ENCODE measurements at regions not wholly inside any gene's neighbourhood (a gene's known extent, or its start where the extent isn't known, plus 50 kb on each side); places are given as distances from the start of the nearest gene placed in this dataset.
A peak's percentile ranks its signal among the peaks of the same experiment; 100 is the strongest.

DNA sequence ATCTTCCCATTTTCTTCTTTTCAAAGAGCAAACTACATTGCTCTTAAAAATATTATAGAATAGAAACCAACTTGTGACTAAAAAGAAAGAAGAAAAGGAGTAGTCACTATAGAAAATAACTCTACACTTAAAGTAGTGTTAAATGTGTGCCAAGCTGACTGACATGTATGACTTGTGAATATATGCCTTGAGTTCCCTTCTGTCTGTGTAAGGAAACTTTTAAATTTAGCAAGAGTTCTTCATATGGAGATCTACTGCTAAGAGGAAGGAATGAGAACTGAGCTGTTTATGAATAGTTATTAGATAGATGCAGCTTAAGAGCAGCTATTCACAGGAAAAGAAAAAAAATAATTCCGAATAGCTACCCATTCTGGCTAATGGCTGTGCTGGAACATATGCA, 1221.7 kb upstream of the ZEB2 start:
- H3K4me3 ChIP-seq (ENCODE audit: low read depth, low read length) = no peak overlapping the region
- TF ChIP-seq, protein P1, sequence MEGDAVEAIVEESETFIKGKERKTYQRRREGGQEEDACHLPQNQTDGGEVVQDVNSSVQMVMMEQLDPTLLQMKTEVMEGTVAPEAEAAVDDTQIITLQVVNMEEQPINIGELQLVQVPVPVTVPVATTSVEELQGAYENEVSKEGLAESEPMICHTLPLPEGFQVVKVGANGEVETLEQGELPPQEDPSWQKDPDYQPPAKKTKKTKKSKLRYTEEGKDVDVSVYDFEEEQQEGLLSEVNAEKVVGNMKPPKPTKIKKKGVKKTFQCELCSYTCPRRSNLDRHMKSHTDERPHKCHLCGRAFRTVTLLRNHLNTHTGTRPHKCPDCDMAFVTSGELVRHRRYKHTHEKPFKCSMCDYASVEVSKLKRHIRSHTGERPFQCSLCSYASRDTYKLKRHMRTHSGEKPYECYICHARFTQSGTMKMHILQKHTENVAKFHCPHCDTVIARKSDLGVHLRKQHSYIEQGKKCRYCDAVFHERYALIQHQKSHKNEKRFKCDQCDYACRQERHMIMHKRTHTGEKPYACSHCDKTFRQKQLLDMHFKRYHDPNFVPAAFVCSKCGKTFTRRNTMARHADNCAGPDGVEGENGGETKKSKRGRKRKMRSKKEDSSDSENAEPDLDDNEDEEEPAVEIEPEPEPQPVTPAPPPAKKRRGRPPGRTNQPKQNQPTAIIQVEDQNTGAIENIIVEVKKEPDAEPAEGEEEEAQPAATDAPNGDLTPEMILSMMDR (IDR thresholded peaks at IDR 0.05; ENCODE audit: insufficient read depth, low read length, severe bottlenecking) = no peak
- FAIRE-seq (no peak), DNase-seq (ENCODE audit: low read depth) (no peak)
- H3K36me3 ChIP-seq (ENCODE audit: control insufficient read depth, insufficient read depth, low read length) = no peaks in the 10 kb centered on the region
- H3K27me3 ChIP-seq (ENCODE audit: control insufficient read depth, insufficient read depth, low read length) = no peaks in the 10 kb centered on the region

- FAIRE-seq (no peak), DNase-seq (ENCODE audit: low read depth) (no peak)
- TF ChIP-seq, protein P1 (IDR thresholded peaks at IDR 0.05; ENCODE audit: insufficient read depth, low read length, severe bottlenecking) = no peak
- no peaks in the 10 kb centered on the region for H3K36me3 ChIP-seq (ENCODE audit: control insufficient read depth, insufficient read depth, low read length)
- no peaks in the 10 kb centered on the region for H3K27me3 ChIP-seq (ENCODE audit: control insufficient read depth, insufficient read depth, low read length)
- H3K4me3 ChIP-seq (ENCODE audit: low read depth, low read length) = no peak overlapping the region
Observed at GRCh38 chr2:145741181-145741580, 1221.3 kb upstream of the ZEB2 start.

GRCh38 chr2:145740302-145740701, 1220.4 kb upstream of the ZEB2 start:
- Histone ChIP-seq H3K36me3 (ENCODE audit: control insufficient read depth, insufficient read depth, low read length) (no peaks in the 10 kb centered on the region), H3K27me3 (ENCODE audit: control insufficient read depth, insufficient read depth, low read length) (no peaks in the 10 kb centered on the region), H3K4me3 (ENCODE audit: low read depth, low read length) (no peak overlapping the region)
- no peak for FAIRE-seq
- peak; percentile 92 for DNase-seq (ENCODE audit: low read depth)
- TF ChIP-seq, protein P1 (IDR thresholded peaks at IDR 0.05; ENCODE audit: insufficient read depth, low read length, severe bottlenecking) = no peak

DNA sequence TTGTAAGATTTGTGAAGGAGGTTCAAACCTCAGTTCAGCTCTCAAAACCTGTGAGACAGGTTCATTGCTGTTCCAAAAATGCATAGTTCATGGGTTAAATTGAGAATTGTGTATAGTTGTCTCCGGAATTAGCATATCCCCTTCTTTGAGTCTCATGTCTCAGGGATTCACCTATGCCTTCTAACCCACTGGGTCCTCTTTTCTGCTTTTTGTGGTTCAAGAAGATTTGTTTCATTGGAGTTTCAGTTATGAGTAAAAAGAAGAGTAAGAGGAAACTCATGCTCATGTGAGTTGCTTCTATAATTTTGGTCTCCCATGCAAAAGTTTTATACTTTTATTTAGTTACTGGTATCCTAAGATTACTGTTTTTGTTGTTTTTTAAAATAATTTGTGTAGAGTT, 1219.8 kb upstream of the ZEB2 start:
- TF ChIP-seq, protein P1 (IDR thresholded peaks at IDR 0.05; ENCODE audit: insufficient read depth, low read length, severe bottlenecking) = no peak
- no peak for FAIRE-seq
- no peak for DNase-seq (ENCODE audit: low read depth)
- Histone ChIP-seq H3K4me3 (ENCODE audit: low read depth, low read length) (no peak overlapping the region), H3K36me3 (ENCODE audit: control insufficient read depth, insufficient read depth, low read length) (no peaks in the 10 kb centered on the region), H3K27me3 (ENCODE audit: control insufficient read depth, insufficient read depth, low read length) (no peaks in the 10 kb centered on the region)

- FAIRE-seq = no peak
- H3K36me3 ChIP-seq (ENCODE audit: control insufficient read depth, insufficient read depth, low read length) = no peaks in the 10 kb centered on the region
- H3K4me3 ChIP-seq (ENCODE audit: low read depth, low read length) = no peak overlapping the region
- no peaks in the 10 kb centered on the region for H3K27me3 ChIP-seq (ENCODE audit: control insufficient read depth, insufficient read depth, low read length)
- TF ChIP-seq, protein P1 (IDR thresholded peaks at IDR 0.05; ENCODE audit: insufficient read depth, low read length, severe bottlenecking) = no peak
- no peak for DNase-seq (ENCODE audit: low read depth)
Observed at GRCh38 chr2:145736871-145737270, 1217.0 kb upstream of the ZEB2 start.

DNA sequence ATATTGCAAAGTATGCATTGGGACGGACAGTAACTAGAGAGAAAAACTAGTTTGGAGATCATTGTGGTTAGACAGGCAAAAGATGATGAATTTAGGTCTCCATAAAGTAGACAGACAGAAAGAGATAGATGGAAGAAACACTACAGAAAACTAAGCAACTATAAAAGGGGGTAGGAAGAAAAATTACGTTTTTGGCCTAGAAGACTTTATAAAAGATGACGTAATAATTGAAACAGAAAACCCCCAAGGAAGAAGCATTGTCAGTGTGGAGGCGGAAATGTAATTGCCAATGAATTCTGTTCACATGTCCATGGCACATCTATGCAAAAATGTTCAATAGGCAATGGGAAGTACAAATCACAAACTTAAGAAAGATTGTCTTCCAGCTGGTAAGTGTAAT, 1211.5 kb upstream of the ZEB2 start:
- DNase-seq (ENCODE audit: low read depth) = no peak
- TF ChIP-seq, protein P1 (IDR thresholded peaks at IDR 0.05; ENCODE audit: insufficient read depth, low read length, severe bottlenecking) = no peak
- Histone ChIP-seq H3K27me3 (ENCODE audit: control insufficient read depth, insufficient read depth, low read length) (no peaks in the 10 kb centered on the region), H3K36me3 (ENCODE audit: control insufficient read depth, insufficient read depth, low read length) (no peaks in the 10 kb centered on the region), H3K4me3 (ENCODE audit: low read depth, low read length) (no peak overlapping the region)
- no peak for FAIRE-seq

All from bronchial epithelial cell (primary cell).